Fibroblast of lung (primary cell): ENCODE measurements at regions not wholly inside any gene's neighbourhood (a gene's known extent, or its start where the extent isn't known, plus 50 kb on each side); places are given as distances from the start of the nearest gene placed in this dataset.

Experiments
- DNase-seq, 2 donors: peaks; one replicate each; pipeline versions ENCODE4 v3.0.0 to v3.0.0-alpha.2; 2010; ENCODE audit warnings: low read depth in 2 of 2
- H2AFZ ChIP-seq: 2 replicates; pipeline ENCODE4 v1.5.1; 2012; ENCODE audit warnings: low read length, control low read depth, inconsistent platforms
- H3K27ac ChIP-seq: 2 replicates; pipeline ENCODE4 v1.5.1; 2011; ENCODE audit warnings: low read length, control low read depth; ENCODE audit not compliant: insufficient read depth
- H3K27me3 ChIP-seq: 2 replicates; pipeline ENCODE4 v1.5.1; 2011; ENCODE audit warnings: mild to moderate bottlenecking, low read length; ENCODE audit not compliant: control insufficient read depth, insufficient read depth
- H3K36me3 ChIP-seq: 2 replicates; pipeline ENCODE4 v1.5.1; 2011; ENCODE audit warnings: low read length; ENCODE audit not compliant: control insufficient read depth, insufficient read depth
- H3K4me1 ChIP-seq: 2 replicates; pipeline ENCODE4 v1.5.1; 2011; ENCODE audit warnings: low read length; ENCODE audit not compliant: control insufficient read depth, insufficient read depth; ENCODE audit errors: extremely low read depth
- H3K4me2 ChIP-seq: 2 replicates; pipeline ENCODE4 v1.5.1; 2011; ENCODE audit warnings: low read length, control low read depth; ENCODE audit not compliant: insufficient read depth; ENCODE audit errors: extremely low read depth
- H3K4me3 ChIP-seq, 4 experiments: fragments of 200-600 bp in 1 of 4; sonication (generic) in 1 of 4; replicated peaks in 1 of 4; 2 replicates each; pipeline ENCODE4 v1.5.1; 2011 to 2016; ENCODE audit warnings: low read length in 4 of 4, low read depth in 3 of 4, mild to moderate bottlenecking in 3 of 4, control low read depth in 2 of 4, inconsistent platforms in 1 of 4, mixed read lengths in 1 of 4; ENCODE audit not compliant: insufficient read depth in 1 of 4; ENCODE audit errors: control extremely low read depth in 1 of 4
- H3K79me2 ChIP-seq: 2 replicates; pipeline ENCODE4 v1.5.1; 2012; ENCODE audit warnings: mild to moderate bottlenecking, low read length, inconsistent platforms; ENCODE audit not compliant: control insufficient read depth, insufficient read depth
- H3K9ac ChIP-seq: 2 replicates; pipeline ENCODE4 v1.5.1; 2011; ENCODE audit warnings: mild to moderate bottlenecking, low read length, control low read depth; ENCODE audit not compliant: insufficient read depth
- H3K9me3 ChIP-seq: 2 replicates; pipeline ENCODE4 v1.5.1; 2012; ENCODE audit warnings: low read depth, low read length; ENCODE audit not compliant: control insufficient read depth, insufficient read depth
- H4K20me1 ChIP-seq: 2 replicates; pipeline ENCODE4 v1.5.1; 2011; ENCODE audit warnings: low read length; ENCODE audit not compliant: control insufficient read depth, insufficient read depth; ENCODE audit errors: extremely low read depth
- CTCF ChIP-seq, 2 donors: IDR thresholded peaks in 1 of 2; conservative IDR thresholded peaks in 1 of 2; 1 replicate in 1 of 2; 2 replicates in 1 of 2; pipeline ENCODE4 v1.5.1; 2011 to 2012; ENCODE audit warnings: low read length in 2 of 2, control low read depth in 1 of 2, inconsistent platforms in 1 of 2, low read depth in 1 of 2, mild to moderate bottlenecking in 1 of 2
- EZH2 ChIP-seq: IDR thresholded peaks from 2 replicates; pipeline ENCODE4 v1.5.1; 2012; ENCODE audit warnings: low read length, control low read depth, mild to moderate bottlenecking; ENCODE audit errors: missing control alignments

GRCh38 chr3:72115307-72115706 is 330.4 kb upstream of the PROK2 start:
- Histone ChIP-seq H2AFZ (no peak overlapping the region), H3K4me3 (no peak overlapping the region), H3K4me1 (no peaks in the 10 kb centered on the region), H3K4me2 (no peak overlapping the region), H3K79me2 (no peaks in the 10 kb centered on the region), H3K27me3 (peaks cover 13% of the 10 kb centered on the region), H3K9me3 (no peaks in the 10 kb centered on the region), H3K27ac (no peak overlapping the region), H3K9ac (no peak overlapping the region), H3K36me3 (no peaks in the 10 kb centered on the region), H4K20me1 (no peaks in the 10 kb centered on the region)
- DNase-seq = no peak
- TF ChIP-seq EZH2 (no peak), CTCF (conservative IDR thresholded peaks at IDR 0.05 in 1 of 2, IDR thresholded peaks at IDR 0.05 in 1 of 2; ENCODE audit: low read depth in 1 of 2, low read length in 2 of 2) (no peak)

GRCh38 chr3:72114773-72115172 is 329.8 kb upstream of the PROK2 start:
- H3K27me3 ChIP-seq = peaks cover 13% of the 10 kb centered on the region
- no peaks in the 10 kb centered on the region for H3K36me3 ChIP-seq
- H3K27ac ChIP-seq = no peak overlapping the region
- no peak for TF ChIP-seq EZH2
- TF ChIP-seq CTCF (conservative IDR thresholded peaks at IDR 0.05 in 1 of 2, IDR thresholded peaks at IDR 0.05 in 1 of 2; ENCODE audit: low read depth in 1 of 2, low read length in 2 of 2) = no peak
- H3K4me2 ChIP-seq = no peak overlapping the region
- H3K79me2 ChIP-seq = no peaks in the 10 kb centered on the region
- no peak overlapping the region for H2AFZ ChIP-seq
- no peaks in the 10 kb centered on the region for H3K9me3 ChIP-seq
- H3K9ac ChIP-seq = no peak overlapping the region
- no peak for DNase-seq
- no peak overlapping the region for H3K4me3 ChIP-seq
- no peaks in the 10 kb centered on the region for H4K20me1 ChIP-seq
- no peaks in the 10 kb centered on the region for H3K4me1 ChIP-seq

GRCh38 chr3:72113964-72114363 is 329.0 kb upstream of the PROK2 start:
- Histone ChIP-seq H3K36me3 (no peaks in the 10 kb centered on the region), H3K79me2 (no peaks in the 10 kb centered on the region), H3K9me3 (no peaks in the 10 kb centered on the region), H3K27me3 (peaks cover 13% of the 10 kb centered on the region), H3K9ac (no peak overlapping the region), H2AFZ (no peak overlapping the region), H3K4me1 (no peaks in the 10 kb centered on the region), H4K20me1 (no peaks in the 10 kb centered on the region), H3K4me2 (no peak overlapping the region), H3K4me3 (no peak overlapping the region), H3K27ac (no peak overlapping the region)
- DNase-seq = no peak
- TF ChIP-seq CTCF (conservative IDR thresholded peaks at IDR 0.05 in 1 of 2, IDR thresholded peaks at IDR 0.05 in 1 of 2; ENCODE audit: low read depth in 1 of 2, low read length in 2 of 2) (no peak), EZH2 (no peak)
